ENCODE measurements at regions not wholly inside any gene's neighbourhood (a gene's known extent, or its start where the extent isn't known, plus 50 kb on each side); places are given as distances from the start of the nearest gene placed in this dataset.
"Not testable (repeated sequence)": the region's sequence is repeated elsewhere in the genome, so short reads cannot be mapped to it uniquely, and the experiment has no call there.

DNA sequence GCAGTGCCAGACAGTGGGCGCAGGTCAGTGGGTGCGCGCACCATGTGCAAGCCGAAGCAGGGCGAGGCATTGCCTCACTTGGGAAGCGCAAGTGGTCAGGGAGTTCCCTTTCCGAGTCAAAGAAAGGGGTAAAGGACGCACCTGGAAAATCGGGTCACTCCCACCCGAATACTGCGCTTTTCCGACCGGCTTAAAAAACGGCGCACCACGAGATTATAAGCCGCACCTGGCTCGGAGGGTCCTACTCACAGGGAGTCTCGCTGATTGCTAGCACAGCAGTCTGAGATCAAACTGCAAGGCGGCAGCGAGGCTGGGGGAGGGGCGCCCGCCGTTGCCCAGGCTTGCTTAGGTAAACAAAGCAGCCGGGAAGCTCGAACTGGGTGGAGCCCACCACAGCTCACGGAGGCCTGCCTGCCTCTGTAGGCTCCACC is 77.9 kb downstream of the NR4A2 start:
- DNase-seq = not testable (repeated sequence)

GRCh38 chr2:156253765-156254164 is 78.8 kb downstream of the NR4A2 start:
- no peak for DNase-seq

GRCh38 chr2:156242874-156243273 is 89.6 kb downstream of the NR4A2 start:
- no peak for DNase-seq

DNA sequence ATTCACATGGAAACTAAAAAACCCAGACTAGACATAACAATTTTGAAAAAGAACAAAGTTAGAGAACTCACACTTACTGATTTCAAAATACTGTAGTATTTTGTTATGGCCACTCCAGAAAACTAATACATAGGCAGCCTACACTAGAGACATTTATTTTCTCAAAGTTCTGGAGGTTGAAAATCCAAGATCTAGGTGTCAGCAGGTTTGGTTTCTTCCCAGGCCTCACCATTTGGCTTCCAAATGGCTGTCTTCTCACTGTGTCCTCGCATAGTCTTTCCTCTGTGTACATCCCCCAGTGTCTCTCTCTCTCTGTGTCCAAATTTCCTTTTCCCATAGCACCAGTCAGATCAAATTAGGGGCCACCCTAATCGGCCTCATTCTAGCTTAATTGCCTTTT is 95.0 kb downstream of the NR4A2 start:
- DNase-seq = no peak

DNA sequence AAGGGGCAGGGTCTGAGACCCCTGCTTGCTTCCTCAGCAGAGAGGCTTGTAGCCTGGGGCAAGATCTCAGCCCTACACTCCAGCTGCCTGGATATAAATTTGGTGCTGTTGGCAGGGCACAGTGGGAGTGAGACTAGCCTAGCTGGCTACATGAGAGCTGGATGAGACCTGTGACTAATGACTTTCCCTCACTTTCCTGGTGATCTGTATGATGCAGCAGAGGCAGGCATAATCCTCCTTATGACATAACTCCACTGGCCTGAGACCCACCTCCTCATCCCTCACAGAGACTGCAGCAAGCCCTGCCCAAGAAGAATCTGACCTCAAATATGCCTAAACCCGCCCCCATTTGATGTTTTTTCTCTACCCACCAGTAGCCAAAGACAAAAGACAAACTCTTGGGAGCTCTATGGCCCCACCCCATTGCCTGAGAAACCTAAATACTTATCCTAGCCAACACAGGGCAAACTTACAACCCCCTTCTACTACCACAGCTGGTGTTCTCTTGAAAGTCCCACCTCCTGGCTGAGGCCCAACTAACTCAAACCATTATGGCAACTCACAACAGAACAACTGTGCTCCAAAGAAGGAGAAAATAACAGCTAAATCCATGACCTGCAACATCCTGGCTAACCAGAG is 102.7 kb downstream of the NR4A2 start:
- no peak for DNase-seq

- not testable (repeated sequence) for DNase-seq
These were observed 109.2 kb downstream of the NR4A2 start for GRCh38 chr2:156223328-156223727.

DNA sequence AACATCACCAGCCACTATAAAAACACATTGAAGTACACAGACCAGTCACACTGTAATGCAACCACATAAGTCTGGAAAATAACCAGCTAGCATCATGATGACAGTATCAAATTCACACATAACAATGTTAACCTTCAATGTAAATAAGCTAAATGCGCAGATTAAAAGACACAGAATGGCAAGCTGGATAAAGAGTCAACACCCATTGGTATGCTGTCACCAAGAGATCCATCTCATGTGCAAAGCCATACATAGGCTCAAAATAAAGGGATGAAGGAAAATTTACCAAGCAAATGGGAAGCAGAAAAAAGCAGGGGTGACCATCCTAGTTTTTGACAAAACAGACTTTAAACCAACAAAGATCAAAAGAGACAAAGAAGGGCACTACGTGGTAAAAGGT is 110.8 kb downstream of the NR4A2 start:
- no peak for DNase-seq

DNA sequence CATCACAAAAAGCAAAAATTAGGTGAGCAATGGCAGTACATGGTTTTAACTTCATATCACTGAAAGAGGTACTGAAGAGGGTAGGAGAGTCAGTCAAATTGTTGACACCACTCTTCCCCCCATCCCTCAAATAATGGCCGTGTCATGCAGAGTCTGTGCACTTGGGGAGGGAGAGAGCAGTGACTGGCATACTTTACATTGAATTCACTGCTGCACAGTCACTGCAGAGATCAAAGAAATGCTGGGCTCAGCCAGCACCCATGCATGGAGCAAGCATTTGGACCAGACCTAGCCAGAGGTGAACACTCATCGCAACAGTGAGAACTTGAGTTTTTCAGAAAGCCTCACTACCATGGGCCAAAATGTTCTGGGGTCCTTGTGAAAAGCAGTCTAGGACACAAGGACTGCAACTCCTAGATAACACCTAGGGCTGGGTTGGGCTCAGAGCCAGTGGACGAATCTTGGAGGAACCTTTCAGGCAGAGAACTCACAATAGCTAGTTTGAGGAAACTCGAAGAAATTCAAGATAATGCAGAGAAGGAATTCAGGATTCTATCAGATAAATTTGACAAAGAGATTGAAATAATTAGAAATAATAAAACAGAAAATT is 112.9 kb downstream of the NR4A2 start:
- no peak for DNase-seq

GRCh38 chr2:156215656-156216055 is 116.9 kb downstream of the NR4A2 start:
- DNase-seq = no peak

GRCh38 chr2:156211318-156211717 is 121.2 kb downstream of the NR4A2 start:
- DNase-seq = no peak

DNA sequence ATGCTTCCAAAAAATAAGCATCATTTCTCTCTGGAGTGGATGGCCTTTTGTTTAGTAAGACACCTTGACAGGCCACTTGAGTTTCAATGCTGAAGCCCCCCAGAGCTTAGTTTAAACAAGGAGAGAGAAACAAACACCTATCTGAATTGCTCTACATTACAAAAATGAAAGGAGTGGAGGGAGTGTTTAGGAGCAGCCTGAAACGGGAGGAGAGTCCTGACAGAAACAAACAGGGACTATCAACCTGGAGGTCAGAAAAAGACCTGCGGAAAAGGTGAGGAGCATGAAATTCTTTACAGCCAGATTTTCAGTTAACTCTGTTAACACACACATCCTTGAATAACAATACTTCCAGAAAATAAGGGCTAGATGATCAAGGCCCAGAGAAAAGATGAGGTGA is 126.2 kb downstream of the NR4A2 start:
- no peak for DNase-seq

- DNase-seq = no peak
These were observed 132.9 kb downstream of the NR4A2 start for GRCh38 chr2:156199588-156199987.

DNA sequence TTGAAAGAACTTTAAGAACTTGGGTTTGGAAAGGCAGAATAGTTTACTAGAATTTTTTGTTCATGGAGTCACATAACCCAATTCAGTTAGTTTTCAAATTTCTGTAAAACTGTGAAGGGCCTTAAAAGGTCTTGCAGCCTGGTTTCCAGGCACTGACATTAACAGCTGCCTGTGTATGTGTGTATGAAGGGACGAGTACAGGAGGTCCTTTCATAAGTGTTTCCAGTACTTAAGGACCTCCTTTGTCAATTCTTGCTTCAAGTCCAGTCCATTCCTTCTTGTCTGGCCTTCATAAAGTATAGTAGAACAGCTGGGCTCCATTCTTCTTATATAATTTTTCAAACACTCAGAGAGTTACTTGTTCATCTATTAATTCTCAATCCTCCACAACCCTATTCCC is 136.5 kb downstream of the NR4A2 start:
- no peak for DNase-seq

DNA sequence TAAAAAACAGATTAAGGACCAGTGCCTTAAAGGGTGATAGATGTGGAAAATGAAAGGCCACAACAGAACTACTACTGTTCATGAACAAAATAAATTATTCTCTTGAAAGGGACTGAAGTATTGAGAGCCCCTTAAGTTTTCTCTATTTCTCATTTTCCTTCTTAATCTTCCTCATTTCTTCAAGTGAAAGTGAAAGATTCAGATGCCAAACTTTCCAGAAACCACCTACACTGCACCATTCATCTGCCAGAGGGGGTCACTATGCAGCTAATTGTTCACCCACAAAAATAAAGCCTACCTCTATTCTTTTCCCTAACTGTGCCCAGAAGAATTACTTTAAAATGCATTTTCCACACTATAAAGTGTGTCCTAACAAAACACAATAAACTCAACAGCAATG is 140.1 kb downstream of the NR4A2 start:
- DNase-seq = no peak

DNA sequence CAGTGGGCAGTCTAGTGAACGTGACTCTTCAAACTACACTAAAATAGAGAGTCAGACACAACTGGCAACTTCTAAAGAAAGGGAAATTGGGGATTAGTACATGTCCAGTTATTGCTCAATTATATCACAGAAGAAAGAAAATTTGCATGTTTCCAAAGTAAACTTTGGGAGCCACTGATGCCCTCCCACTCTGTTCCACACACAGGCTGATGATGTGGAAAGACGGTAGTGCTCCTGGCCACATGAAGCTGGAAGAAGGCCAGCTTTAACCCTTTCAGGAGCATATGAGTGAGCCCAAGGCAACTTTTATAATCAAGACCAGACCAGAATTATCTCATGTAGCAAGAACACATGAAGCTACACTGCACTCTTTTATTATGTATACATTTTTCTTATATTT is 141.0 kb downstream of the NR4A2 start:
- no peak for DNase-seq

DNA sequence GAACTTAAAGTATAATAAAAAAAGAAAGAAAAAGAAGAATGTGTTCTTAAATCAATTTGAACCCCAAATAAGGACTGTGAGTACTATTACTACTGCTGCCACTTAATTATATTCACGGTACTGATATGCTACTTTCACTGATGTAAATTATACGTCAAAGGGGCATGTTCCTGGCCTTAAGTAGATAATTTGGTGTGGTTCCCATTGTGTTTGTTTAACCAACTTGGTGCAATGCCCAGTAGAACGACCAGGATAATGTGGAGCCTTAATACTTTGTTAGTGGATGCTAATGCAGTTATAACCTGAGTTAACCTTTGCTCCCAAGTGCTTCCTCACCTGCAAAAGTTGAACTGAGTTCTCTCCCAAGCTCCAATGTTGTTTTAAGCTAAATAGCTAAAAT is 142.0 kb downstream of the NR4A2 start:
- DNase-seq = no peak

DNA sequence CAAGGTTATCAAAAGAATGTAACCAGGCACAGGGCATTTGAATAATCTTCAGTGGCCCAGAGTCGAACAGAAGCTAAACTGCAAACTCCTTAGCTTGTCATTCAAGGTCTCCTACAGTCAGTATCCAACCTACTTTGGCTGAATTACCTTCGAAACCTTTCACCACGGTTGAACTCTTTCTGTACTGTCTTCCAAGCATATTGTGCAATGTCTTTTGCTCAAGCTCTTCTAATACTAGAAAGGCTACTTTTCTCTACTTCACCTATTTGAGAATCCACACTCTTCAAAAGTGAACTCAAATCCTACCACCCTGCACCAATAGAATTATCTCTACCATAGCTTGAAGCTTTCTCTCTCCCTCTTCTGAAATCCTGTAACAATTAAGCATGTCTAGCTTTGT is 142.9 kb downstream of the NR4A2 start:
- DNase-seq = no peak

DNA sequence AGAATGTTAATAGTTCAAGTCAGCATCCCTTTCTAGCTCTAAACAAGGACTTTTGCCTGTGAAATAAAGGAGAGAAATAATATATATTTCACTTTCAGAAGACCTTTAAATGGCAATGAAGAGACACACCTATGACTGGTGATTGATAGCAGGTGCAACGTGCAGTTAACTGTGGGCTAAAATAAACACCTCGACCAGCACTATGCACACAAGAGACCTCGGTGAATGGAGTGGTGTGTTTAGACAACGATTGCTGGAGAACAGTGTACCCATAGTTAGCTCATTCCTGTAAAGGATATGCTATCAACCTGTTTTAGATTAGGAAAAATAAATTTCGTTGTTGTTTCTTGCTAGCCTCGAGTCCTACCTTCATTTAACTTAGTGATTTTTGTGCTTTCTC is 143.4 kb downstream of the NR4A2 start:
- DNase-seq = no peak

DNA sequence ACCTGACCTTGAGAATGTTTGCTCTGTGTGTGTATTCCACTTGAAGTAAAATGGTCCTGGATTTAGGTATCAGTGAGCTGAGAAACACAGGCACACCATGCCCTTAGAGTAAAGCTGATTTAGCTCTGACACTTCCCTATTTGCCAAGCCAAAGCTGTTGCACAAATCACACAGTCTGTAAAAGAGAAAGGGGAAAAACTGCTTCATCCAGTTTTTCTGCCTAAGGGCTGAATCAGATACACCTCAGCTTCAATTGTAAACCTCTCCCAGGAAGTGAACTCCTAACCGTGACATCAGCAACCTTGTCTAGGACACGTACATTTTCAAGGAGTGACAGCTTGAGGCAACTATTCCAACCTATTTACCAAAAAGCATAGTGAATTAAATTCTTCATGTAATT is 150.4 kb downstream of the NR4A2 start:
- no peak for DNase-seq

- no peak for DNase-seq
These were observed 151.3 kb downstream of the NR4A2 start for GRCh38 chr2:156181208-156181607.

GRCh38 chr2:156177654-156178053 is 154.9 kb downstream of the NR4A2 start:
- no peak for DNase-seq

DNA sequence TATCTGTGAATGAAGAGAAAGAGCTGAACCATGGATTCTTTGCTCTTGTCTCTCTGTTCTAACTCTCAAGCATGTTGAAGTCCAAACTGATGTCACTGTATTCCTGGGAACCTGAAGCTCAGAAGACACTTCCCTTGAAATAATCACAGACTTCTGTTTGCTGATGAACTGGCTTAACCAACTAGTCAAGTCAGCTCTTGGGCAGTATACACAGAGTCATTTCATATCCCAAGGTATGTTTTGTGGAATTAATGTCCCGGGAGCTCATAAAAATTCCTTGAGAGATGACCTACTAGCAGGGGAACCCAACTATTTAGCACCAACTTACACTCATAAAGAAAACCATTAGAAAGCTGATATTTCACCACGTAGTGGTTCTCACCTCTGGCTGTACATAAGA is 156.6 kb downstream of the NR4A2 start:
- DNase-seq = no peak

GRCh38 chr2:156170929-156171328 is 161.6 kb downstream of the NR4A2 start:
- no peak for DNase-seq

DNA sequence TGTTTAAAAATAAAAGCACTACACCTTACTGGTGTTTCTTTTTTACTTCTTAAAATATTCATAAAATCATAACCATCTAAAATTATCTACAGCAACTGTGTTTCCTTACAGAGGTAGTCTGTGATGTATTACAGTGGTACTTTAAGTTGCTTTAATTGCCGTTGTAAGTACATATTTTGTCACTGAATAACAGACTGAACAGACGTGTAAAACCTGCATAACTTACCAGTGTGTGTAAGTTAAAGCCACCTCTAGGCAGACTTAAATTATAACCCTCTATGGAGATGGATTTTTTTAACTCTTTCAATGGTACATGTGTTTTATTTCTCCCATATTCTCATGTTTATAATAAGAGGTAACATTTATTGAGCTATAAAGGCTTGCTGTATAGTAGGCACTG is 166.8 kb downstream of the NR4A2 start:
- DNase-seq = no peak

DNA sequence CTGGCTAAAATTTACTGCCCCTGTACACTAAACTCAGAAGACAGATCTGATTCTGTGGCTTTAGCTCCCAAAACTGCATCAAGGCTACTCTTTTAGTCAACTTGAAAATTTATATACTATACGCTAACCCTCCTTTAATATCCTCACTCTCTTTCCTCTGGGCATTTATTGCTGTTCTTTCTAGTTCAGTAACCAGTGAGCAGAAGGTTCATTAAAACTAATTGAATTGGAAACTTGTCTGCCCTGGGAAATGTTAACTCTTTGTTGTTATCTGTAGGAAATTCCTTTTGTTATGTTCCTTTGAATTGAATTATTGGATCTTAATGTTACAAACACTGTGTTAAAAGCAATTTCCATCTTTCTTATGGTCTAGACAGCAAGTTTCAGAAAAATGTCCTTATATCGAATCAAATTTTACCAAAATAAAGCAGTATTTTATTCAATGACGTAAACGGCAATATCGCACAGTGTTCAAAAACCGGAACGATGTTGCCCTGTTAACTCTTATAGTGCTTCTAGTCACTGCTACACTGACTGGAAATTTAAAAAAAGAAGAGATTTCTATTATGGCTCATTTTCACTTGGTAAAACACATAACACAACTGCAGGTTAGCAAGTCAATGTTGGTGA is 168.3 kb downstream of the NR4A2 start:
- DNase-seq = no peak
